ENCODE measurements at regions not wholly inside any gene's neighbourhood (a gene's known extent, or its start where the extent isn't known, plus 50 kb on each side); places are given as distances from the start of the nearest gene placed in this dataset.

DNA sequence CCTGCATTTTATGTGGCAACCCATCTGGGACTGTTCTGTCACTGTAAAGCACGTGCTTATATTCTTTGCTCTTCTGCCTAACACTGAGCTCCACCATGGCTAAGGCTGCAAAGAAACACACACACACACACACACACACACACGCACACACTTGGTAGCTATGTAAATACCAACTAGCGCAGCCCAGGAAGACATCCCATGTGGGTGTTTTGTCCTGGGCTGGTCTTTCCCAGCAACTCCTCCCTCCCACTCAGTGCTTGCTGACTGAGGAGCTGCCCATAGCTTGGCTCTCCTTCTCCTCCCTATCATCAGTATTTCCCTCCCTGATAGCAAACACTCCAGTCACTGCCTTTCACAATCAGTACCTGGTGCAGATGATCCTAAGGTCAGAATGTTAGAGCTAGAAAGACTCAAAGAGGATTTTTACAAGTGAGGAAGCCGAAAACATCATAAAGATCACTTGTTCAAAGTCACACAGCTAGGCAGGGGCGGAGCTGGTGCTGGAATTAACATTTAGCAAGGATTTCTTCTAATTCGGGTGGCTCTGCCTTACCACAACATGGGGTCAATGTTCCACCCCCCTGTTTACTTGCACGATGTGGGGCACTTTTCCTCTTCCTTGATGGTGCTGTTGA lies 377.1 kb upstream of the TBL1XR1 start:
- Histone ChIP-seq H3K9me3 (ENCODE audit: control insufficient read depth in 4 of 4, low read length in 3 of 4) (no peaks in the 10 kb centered on the region), H3K9ac (ENCODE audit: low read depth in 1 of 2, low read length in 2 of 2) (no peak overlapping the region), H3K4me3 (ENCODE audit: low read depth in 1 of 3, low read length in 3 of 3) (no peak overlapping the region), H3K36me3 (ENCODE audit: control insufficient read depth in 4 of 4, insufficient read depth in 3 of 4, low read depth in 1 of 4, low read length in 3 of 4) (no peaks in the 10 kb centered on the region), H3K27ac (ENCODE audit: low read depth in 1 of 2, low read length in 2 of 2) (no peak overlapping the region), H3K27me3 (ENCODE audit: control insufficient read depth in 4 of 4, insufficient read depth in 4 of 4, low read length in 3 of 4) (no peaks in the 10 kb centered on the region), H3K4me1 (ENCODE audit: control insufficient read depth in 4 of 4, insufficient read depth in 4 of 4, low read length in 3 of 4) (no peaks in the 10 kb centered on the region)
- peak; percentile 61 for DNase-seq (ENCODE audit: low spot score)
- no peak for TF ChIP-seq NR2F2 (IDR thresholded peaks at IDR 0.05)
- TF ChIP-seq ZBTB33 (IDR thresholded peaks at IDR 0.05): peak; percentile 53
- TF ChIP-seq ATF3 (IDR thresholded peaks at IDR 0.05): no peak
- TF ChIP-seq GABPA (IDR thresholded peaks at IDR 0.05 in 1 of 2, conservative IDR thresholded peaks at IDR 0.05 in 1 of 2): peak; percentile 12 to 67
- no peak for TF ChIP-seq TAF1 (conservative IDR thresholded peaks at IDR 0.05)
- TF ChIP-seq SP1 (IDR thresholded peaks at IDR 0.05): peak; percentile 48
- TF ChIP-seq FOXA2 (IDR thresholded peaks at IDR 0.05): peak; percentile 98
- TF ChIP-seq EGR1 (IDR thresholded peaks at IDR 0.05; ENCODE audit: low read depth in 2 of 2): peak; percentile 41 to 87
- TF ChIP-seq REST (IDR thresholded peaks at IDR 0.05): no peak
- peak; percentile 99 for TF ChIP-seq FOXA1 (IDR thresholded peaks at IDR 0.05)
- TF ChIP-seq YY1 (IDR thresholded peaks at IDR 0.05): peak; percentile 56
- peak; percentile 54 to 78 for TF ChIP-seq HNF4A (conservative IDR thresholded peaks at IDR 0.05)
- peak in 1 of 2 donors; percentile 69 for TF ChIP-seq JUND (IDR thresholded peaks at IDR 0.05)
- TF ChIP-seq RXRA (IDR thresholded peaks at IDR 0.05): peak; percentile 73 to 93
- TF ChIP-seq HNF4G (IDR thresholded peaks at IDR 0.05): no peak
- TF ChIP-seq, protein P1, sequence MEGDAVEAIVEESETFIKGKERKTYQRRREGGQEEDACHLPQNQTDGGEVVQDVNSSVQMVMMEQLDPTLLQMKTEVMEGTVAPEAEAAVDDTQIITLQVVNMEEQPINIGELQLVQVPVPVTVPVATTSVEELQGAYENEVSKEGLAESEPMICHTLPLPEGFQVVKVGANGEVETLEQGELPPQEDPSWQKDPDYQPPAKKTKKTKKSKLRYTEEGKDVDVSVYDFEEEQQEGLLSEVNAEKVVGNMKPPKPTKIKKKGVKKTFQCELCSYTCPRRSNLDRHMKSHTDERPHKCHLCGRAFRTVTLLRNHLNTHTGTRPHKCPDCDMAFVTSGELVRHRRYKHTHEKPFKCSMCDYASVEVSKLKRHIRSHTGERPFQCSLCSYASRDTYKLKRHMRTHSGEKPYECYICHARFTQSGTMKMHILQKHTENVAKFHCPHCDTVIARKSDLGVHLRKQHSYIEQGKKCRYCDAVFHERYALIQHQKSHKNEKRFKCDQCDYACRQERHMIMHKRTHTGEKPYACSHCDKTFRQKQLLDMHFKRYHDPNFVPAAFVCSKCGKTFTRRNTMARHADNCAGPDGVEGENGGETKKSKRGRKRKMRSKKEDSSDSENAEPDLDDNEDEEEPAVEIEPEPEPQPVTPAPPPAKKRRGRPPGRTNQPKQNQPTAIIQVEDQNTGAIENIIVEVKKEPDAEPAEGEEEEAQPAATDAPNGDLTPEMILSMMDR (IDR thresholded peaks at IDR 0.05; ENCODE audit: low read depth, low read length, missing input control): no peak
- peak; percentile 66 to 70 for TF ChIP-seq RAD21 (IDR thresholded peaks at IDR 0.05)
- TF ChIP-seq MAX (IDR thresholded peaks at IDR 0.05): peak; percentile 75
- WGBS: 39% methylated on average over 7 of the region's 7 CpGs
